ENCODE measurements at regions not wholly inside any gene's neighbourhood (a gene's known extent, or its start where the extent isn't known, plus 50 kb on each side); places are given as distances from the start of the nearest gene placed in this dataset.

GRCh38 chr20:22350624-22351023 lies 233.7 kb downstream of the FOXA2 start:
- no peak for TF ChIP-seq CTCF (IDR thresholded peaks at IDR 0.05)
- TF ChIP-seq POLR2A (IDR thresholded peaks at IDR 0.05), result no peak
- TF ChIP-seq EP300 (IDR thresholded peaks at IDR 0.05), result no peak
